ENCODE measurements at regions not wholly inside any gene's neighbourhood (a gene's known extent, or its start where the extent isn't known, plus 50 kb on each side); places are given as distances from the start of the nearest gene placed in this dataset.

- H3K27me3 ChIP-seq: no peaks in the 10 kb centered on the region
- H3K4me1 ChIP-seq: no peaks in the 10 kb centered on the region
- H3K36me3 ChIP-seq: no peaks in the 10 kb centered on the region
- H3K4me3 ChIP-seq: no peak overlapping the region
- no peak overlapping the region for H3K27ac ChIP-seq
- no peaks in the 10 kb centered on the region for H3K9me3 ChIP-seq
- no peak for DNase-seq (ENCODE audit: low spot score)
- TF ChIP-seq, protein P1, sequence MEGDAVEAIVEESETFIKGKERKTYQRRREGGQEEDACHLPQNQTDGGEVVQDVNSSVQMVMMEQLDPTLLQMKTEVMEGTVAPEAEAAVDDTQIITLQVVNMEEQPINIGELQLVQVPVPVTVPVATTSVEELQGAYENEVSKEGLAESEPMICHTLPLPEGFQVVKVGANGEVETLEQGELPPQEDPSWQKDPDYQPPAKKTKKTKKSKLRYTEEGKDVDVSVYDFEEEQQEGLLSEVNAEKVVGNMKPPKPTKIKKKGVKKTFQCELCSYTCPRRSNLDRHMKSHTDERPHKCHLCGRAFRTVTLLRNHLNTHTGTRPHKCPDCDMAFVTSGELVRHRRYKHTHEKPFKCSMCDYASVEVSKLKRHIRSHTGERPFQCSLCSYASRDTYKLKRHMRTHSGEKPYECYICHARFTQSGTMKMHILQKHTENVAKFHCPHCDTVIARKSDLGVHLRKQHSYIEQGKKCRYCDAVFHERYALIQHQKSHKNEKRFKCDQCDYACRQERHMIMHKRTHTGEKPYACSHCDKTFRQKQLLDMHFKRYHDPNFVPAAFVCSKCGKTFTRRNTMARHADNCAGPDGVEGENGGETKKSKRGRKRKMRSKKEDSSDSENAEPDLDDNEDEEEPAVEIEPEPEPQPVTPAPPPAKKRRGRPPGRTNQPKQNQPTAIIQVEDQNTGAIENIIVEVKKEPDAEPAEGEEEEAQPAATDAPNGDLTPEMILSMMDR (IDR thresholded peaks at IDR 0.05): no peak
Measured at GRCh38 chr9:106074006-106074405, 379.7 kb downstream of the TMEM38B start.

GRCh38 chr9:106075236-106075959 lies 381.1 kb downstream of the TMEM38B start:
- H3K36me3 ChIP-seq: no peaks in the 10 kb centered on the region
- no peaks in the 10 kb centered on the region for H3K4me1 ChIP-seq
- H3K4me3 ChIP-seq: no peak overlapping the region
- DNase-seq (ENCODE audit: low spot score): no peak
- H3K27me3 ChIP-seq: no peaks in the 10 kb centered on the region
- no peaks in the 10 kb centered on the region for H3K9me3 ChIP-seq
- TF ChIP-seq, protein P1 (IDR thresholded peaks at IDR 0.05): no peak
- no peak overlapping the region for H3K27ac ChIP-seq

DNA sequence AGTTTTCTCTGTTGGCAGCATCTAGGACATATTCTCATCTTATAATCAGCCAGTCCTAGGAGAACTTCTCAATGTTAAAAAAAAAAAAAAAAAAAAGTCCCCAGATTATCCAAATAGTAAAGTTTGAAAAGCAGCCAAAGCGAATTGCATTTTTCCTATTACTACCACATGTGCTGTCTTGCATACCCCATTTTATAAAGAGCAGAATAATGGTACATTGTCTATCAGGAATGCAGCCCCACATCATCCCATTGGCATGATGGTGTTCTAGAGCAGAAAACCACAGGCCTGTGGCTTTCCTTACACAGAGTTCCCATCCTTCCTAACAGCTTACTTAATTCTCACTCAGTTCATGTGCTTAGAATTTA lies 381.6 kb downstream of the TMEM38B start:
- H3K27me3 ChIP-seq: no peaks in the 10 kb centered on the region
- H3K4me1 ChIP-seq: no peaks in the 10 kb centered on the region
- TF ChIP-seq, protein P1 (IDR thresholded peaks at IDR 0.05): no peak
- no peak for DNase-seq (ENCODE audit: low spot score)
- H3K4me3 ChIP-seq: no peak overlapping the region
- no peaks in the 10 kb centered on the region for H3K36me3 ChIP-seq
- H3K27ac ChIP-seq: no peak overlapping the region
- H3K9me3 ChIP-seq: no peaks in the 10 kb centered on the region

GRCh38 chr9:106076711-106077110 lies 382.4 kb downstream of the TMEM38B start:
- no peak for DNase-seq (ENCODE audit: low spot score)
- Histone ChIP-seq H3K9me3 (no peaks in the 10 kb centered on the region), H3K27me3 (no peaks in the 10 kb centered on the region), H3K27ac (no peak overlapping the region), H3K4me1 (no peaks in the 10 kb centered on the region), H3K4me3 (no peak overlapping the region), H3K36me3 (no peaks in the 10 kb centered on the region)
- TF ChIP-seq, protein P1 (IDR thresholded peaks at IDR 0.05): no peak

GRCh38 chr9:106077731-106078130 lies 383.4 kb downstream of the TMEM38B start:
- Histone ChIP-seq H3K36me3 (no peaks in the 10 kb centered on the region), H3K27me3 (no peaks in the 10 kb centered on the region), H3K4me1 (no peaks in the 10 kb centered on the region), H3K9me3 (no peaks in the 10 kb centered on the region), H3K4me3 (no peak overlapping the region), H3K27ac (no peak overlapping the region)
- TF ChIP-seq, protein P1 (IDR thresholded peaks at IDR 0.05): no peak
- DNase-seq (ENCODE audit: low spot score): no peak

DNA sequence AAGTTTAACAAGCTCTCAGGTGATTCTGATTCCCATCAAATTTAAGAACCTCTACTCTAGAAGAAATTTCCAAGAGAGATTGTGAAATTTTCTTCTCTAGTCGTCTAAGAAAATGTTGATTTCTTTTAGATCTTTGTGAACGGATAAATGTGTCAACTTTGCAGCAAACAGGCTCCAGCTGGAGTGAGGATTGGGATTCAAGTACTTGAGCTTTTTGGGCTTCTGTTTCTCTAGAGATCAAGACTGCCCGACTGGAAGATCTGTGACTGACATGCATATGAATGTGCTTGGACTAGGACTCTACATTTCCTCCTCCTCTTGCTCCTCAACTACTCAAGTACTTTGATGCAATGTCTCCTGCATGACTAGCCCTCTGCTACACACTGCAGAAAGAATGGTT lies 388.3 kb downstream of the TMEM38B start:
- H3K36me3 ChIP-seq: no peaks in the 10 kb centered on the region
- no peaks in the 10 kb centered on the region for H3K4me1 ChIP-seq
- DNase-seq (ENCODE audit: low spot score): no peak
- no peak overlapping the region for H3K27ac ChIP-seq
- H3K9me3 ChIP-seq: no peaks in the 10 kb centered on the region
- no peaks in the 10 kb centered on the region for H3K27me3 ChIP-seq
- TF ChIP-seq, protein P1 (IDR thresholded peaks at IDR 0.05): no peak
- H3K4me3 ChIP-seq: no peak overlapping the region

Data from right atrium auricular region (tissue), 2 donors.